DOHH2 (cell line): ENCODE measurements at regions not wholly inside any gene's neighbourhood (a gene's known extent, or its start where the extent isn't known, plus 50 kb on each side); places are given as distances from the start of the nearest gene placed in this dataset.

Experiments used
- CTCF ChIP-seq: fragments of 200-600 bp; sonication (generic); IDR thresholded peaks from one replicate; pipeline ENCODE4 v1.5.1; 2014; ENCODE audit warnings: antibody characterized with exemption, mild to moderate bottlenecking, low read depth, low read length; ENCODE audit not compliant: poor library complexity, severe bottlenecking
- EZH2phosphoT487 ChIP-seq: fragments of 200-600 bp; sonication (generic); IDR thresholded peaks from 2 replicates; pipeline ENCODE4 v1.6.1; 2017; ENCODE audit warnings: borderline replicate concordance, mild to moderate bottlenecking, antibody characterized with exemption, low read length, moderate library complexity, mixed read lengths

GRCh38 chr17:54524501-54524900, 376.2 kb upstream of the TOM1L1 start:
- TF ChIP-seq CTCF (no peak), EZH2phosphoT487 (no peak)
